Left lung (tissue), 4 donors: ENCODE measurements at regions not wholly inside any gene's neighbourhood (a gene's known extent, or its start where the extent isn't known, plus 50 kb on each side); places are given as distances from the start of the nearest gene placed in this dataset.
A peak's percentile ranks its signal among the peaks of the same experiment; 100 is the strongest.
"Not testable (repeated sequence)": the region's sequence is repeated elsewhere in the genome, so short reads cannot be mapped to it uniquely, and the experiment has no call there.

Experiments
- ATAC-seq: fragments of 200-7000 bp; cut with Tn5 transposase; one replicate; pipeline ENCODE4 v1.9.1; 2020; ENCODE audit warnings: moderate library complexity
- DNase-seq, 4 donors: peaks; one replicate each; pipeline ENCODE4 v3.0.0-alpha.2; 2013 to 2020
- H3K27ac ChIP-seq, 2 donors: fragments of 200-600 bp; sonication (generic) in 1 of 2; one replicate each; pipeline versions ENCODE4 v1.5.0 to v1.8.0; 2020 to 2021
- H3K27me3 ChIP-seq, 2 donors: fragments of 200-600 bp; sonication (generic) in 1 of 2; one replicate each; pipeline versions ENCODE4 v1.5.0 to v1.8.0; 2020 to 2021
- H3K36me3 ChIP-seq, 2 donors: fragments of 200-600 bp; sonication (generic) in 1 of 2; one replicate each; pipeline versions ENCODE4 v1.5.0 to v1.8.0; 2020 to 2021
- H3K4me1 ChIP-seq, 2 donors: fragments of 200-600 bp; one replicate each; pipeline ENCODE4 v1.8.0; 2021
- H3K4me3 ChIP-seq, 2 donors: fragments of 200-600 bp; sonication (generic) in 1 of 2; one replicate each; pipeline versions ENCODE4 v1.5.0 to v1.8.0; 2020 to 2021; ENCODE audit warnings: mild to moderate bottlenecking in 1 of 2
- H3K9me3 ChIP-seq, 2 donors: fragments of 200-600 bp; sonication (generic) in 1 of 2; one replicate each; pipeline versions ENCODE4 v1.5.0 to v1.8.0; 2020 to 2021
- intact Hi-C, 2 donors: fragments of 100-400 bp; cut with DNase I; formaldehyde crosslinking; loops; one replicate each; pipeline versions ENCODE4 v1.11.2 to v1.14.2; 2022
- TF ChIP-seq, protein P1 (sequence below), 2 donors: fragments of 200-600 bp; sonication (generic) in 1 of 2; IDR thresholded peaks; one replicate each; pipeline versions ENCODE4 v1.5.0 to v1.8.0; 2021; ENCODE audit warnings: antibody characterized with exemption in 2 of 2
- donor health status: DM: no; HTN: yes; CAD: no.
- donor health status: DM: no; HTN: no; CAD: no.

DNA sequence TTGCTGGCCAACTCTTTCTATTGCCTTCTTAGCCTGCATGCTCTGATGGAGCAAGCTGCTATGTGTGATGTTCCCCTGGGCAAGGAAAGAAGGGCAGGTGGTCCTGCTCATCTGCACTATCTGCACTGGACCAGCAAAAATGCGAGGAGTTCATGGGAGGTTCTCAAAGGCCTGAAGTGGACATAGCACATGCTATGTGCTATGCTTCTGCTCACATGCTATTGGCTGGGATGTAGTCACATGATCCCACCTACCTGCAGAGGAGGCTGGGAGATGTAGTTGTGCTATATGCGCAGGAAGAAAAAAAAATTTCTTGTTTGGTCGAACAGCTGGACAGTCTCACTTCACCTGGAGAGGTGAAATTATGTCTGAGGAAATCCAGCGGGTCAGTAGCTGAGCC, 587.7 kb downstream of the MATN1 start:
- no peak for ATAC-seq

DNA sequence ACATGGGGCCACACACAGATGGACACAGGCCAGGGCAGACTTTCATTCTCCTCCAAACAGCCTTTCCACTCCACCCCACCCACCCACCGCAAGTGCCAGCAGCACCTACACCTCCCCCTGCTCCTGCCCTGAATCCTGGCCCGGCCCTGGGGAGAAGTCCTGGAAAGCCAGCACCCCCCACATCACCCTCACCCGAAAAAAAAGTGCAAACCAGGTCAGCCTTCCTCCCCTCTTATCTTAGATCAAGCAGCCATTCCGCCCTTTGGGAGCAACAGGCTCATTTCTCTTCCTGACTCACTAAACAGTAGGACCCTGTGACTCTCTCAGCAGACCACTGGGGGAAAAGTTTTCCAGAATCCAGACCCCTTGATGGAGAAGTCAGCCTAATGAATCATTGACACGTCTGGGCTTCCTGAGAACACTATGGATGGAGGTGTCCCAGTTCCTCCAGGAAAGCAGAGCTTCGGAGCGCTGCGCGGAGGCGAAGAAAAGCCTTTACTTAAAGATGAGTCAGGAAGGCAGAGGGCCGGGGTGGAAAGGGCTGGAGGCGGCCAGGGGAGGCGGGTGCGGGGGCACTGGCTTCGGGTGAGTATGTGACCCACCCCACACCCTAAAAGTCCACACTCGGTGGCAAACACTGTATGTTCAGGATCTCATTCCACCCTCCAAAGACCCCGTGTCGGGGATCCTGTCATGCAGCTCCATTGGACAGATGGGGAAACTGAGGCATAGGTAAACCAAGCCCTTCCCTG, 588.7 kb downstream of the MATN1 start:
- Histone ChIP-seq H3K27me3 (peaks cover 0 to 15% of the 10 kb centered on the region in 2 donors), H3K9me3 (no peaks in the 10 kb centered on the region), H3K27ac (no peak overlapping the region), H3K4me1 (peaks cover 0 to 13% of the 10 kb centered on the region in 2 donors), H3K4me3 (no peak overlapping the region), H3K36me3 (no peaks in the 10 kb centered on the region)
- intact Hi-C loops, result no loop called here
- DNase-seq (no peak), ATAC-seq (no peak)
- TF ChIP-seq, protein P1, sequence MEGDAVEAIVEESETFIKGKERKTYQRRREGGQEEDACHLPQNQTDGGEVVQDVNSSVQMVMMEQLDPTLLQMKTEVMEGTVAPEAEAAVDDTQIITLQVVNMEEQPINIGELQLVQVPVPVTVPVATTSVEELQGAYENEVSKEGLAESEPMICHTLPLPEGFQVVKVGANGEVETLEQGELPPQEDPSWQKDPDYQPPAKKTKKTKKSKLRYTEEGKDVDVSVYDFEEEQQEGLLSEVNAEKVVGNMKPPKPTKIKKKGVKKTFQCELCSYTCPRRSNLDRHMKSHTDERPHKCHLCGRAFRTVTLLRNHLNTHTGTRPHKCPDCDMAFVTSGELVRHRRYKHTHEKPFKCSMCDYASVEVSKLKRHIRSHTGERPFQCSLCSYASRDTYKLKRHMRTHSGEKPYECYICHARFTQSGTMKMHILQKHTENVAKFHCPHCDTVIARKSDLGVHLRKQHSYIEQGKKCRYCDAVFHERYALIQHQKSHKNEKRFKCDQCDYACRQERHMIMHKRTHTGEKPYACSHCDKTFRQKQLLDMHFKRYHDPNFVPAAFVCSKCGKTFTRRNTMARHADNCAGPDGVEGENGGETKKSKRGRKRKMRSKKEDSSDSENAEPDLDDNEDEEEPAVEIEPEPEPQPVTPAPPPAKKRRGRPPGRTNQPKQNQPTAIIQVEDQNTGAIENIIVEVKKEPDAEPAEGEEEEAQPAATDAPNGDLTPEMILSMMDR (IDR thresholded peaks at IDR 0.05), result no peak

More for the DNA sequence above, 587.7 kb downstream of the MATN1 start:
- peaks cover 0 to 15% of the 10 kb centered on the region in 2 donors for H3K27me3 ChIP-seq
- no peak overlapping the region for H3K4me3 ChIP-seq
- peaks cover 0 to 3% of the 10 kb centered on the region in 2 donors for H3K4me1 ChIP-seq
- intact Hi-C loops, result no loop called here
- no peaks in the 10 kb centered on the region for H3K36me3 ChIP-seq
- H3K9me3 ChIP-seq, result no peaks in the 10 kb centered on the region
- TF ChIP-seq, protein P1 (IDR thresholded peaks at IDR 0.05), result no peak
- DNase-seq, result no peak
- no peak overlapping the region for H3K27ac ChIP-seq

DNA sequence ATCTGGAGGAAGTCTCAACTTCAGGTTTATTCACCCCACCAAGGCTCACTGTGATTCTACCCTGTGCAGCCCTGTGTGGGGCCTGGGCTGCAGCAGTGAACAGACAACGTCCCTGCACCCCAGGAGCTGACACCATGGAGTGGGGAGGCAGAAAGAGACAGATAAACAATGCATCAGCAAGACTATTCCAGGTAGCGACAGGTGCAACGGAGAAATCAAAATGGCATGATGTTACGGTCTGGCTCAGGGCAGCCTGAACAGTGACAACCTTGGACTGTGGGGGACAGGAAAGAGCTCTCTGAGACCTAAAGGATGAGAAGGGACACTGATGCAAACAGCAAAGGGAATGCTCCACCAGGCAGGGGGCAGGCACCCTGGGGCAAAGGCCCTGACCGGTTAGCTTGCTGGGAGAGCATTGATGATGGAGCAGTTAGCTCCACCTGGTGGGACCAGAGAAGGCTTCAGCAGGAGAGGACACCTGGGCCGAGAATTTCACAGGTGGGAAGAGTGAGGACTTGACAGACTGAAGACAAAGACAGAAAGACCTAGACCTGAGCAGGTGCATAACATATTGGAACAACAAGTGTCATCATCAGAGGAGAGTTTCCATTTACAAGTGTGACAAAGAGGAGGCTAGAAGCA, 589.9 kb downstream of the MATN1 start:
- TF ChIP-seq, protein P1 (IDR thresholded peaks at IDR 0.05), result no peak
- H3K36me3 ChIP-seq, result no peaks in the 10 kb centered on the region
- H3K4me3 ChIP-seq, result no peak overlapping the region
- no peaks in the 10 kb centered on the region for H3K9me3 ChIP-seq
- H3K27me3 ChIP-seq, result peaks cover 0 to 15% of the 10 kb centered on the region in 2 donors
- H3K4me1 ChIP-seq, result peaks cover 0 to 24% of the 10 kb centered on the region in 2 donors
- ATAC-seq (no peak), DNase-seq (no peak)
- no peak overlapping the region for H3K27ac ChIP-seq
- intact Hi-C loops, result no loop called here

DNA sequence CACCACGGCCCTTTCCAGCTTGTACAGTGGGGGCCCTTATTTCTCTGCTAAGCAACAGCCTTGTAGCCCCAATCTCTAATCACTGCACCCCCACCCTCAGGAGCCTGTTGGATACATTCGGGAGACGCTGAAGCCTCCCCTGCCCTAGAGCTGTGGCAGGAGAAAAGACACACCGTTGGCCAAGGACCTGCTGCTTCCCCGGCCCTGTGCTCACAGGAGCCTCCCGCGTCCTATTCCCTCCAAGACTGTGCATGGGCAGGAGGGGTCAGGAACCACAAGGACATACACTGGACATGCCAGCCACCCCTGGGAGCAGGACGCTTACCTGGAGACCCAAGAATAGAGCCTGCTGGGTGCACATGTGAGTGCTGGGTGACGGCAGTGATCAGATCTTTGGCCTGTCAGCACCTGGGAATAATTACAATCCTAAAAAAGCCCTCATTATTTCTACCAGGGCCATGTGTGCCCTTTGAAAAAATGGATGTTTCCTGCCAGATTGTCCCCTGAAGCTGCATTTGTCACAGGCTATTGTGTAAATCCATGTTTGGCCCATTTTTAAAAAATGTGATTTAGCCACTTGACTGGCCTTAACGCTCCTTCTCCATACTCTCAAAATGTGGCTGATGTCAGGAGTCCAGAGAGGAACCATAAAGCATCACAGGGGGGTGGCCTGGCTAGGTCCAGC, 590.6 kb downstream of the MATN1 start:
- H3K4me3 ChIP-seq, result no peak overlapping the region
- H3K36me3 ChIP-seq, result no peaks in the 10 kb centered on the region
- H3K9me3 ChIP-seq, result no peaks in the 10 kb centered on the region
- no peak overlapping the region for H3K27ac ChIP-seq
- intact Hi-C loops, result no loop called here
- peaks cover 0 to 15% of the 10 kb centered on the region in 2 donors for H3K27me3 ChIP-seq
- TF ChIP-seq, protein P1 (IDR thresholded peaks at IDR 0.05), result no peak
- no peak for DNase-seq
- ATAC-seq, result no peak
- peaks cover 0 to 24% of the 10 kb centered on the region in 2 donors for H3K4me1 ChIP-seq

DNA sequence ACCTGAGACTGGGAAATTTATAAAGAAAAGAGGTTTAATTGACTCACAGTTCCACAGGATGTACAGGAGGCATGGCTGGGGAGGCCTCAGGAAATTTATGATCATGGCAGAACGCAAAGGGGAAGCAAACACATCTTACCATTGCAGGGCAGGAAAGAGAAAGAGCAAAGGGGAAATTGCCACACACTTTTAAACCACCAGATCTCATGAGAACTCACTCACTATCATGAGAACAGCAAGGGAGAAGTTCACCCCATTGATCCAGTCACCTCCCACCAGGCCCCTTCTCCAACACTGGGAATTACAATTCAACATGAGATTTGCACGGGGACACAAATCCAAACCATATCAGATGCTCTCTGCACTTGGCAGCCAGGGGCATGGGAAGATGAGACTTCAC, 592.8 kb downstream of the MATN1 start:
- ATAC-seq, result peak; percentile 35
- H3K9me3 ChIP-seq, intact Hi-C loops, H3K36me3 ChIP-seq, DNase-seq: not testable (repeated sequence)
- H3K4me1 ChIP-seq, result peaks cover 4 to 24% of the 10 kb centered on the region in 2 donors
- H3K27ac ChIP-seq, result peak overlapping the region in 1 of 2 donors; percentile 68
- H3K27me3 ChIP-seq, result peaks cover 0 to 15% of the 10 kb centered on the region in 2 donors
- H3K4me3 ChIP-seq, result peak overlapping the region in 1 of 2 donors; percentile 20
